Tongue (tissue), 1 donor: ENCODE measurements at regions not wholly inside any gene's neighbourhood (a gene's known extent, or its start where the extent isn't known, plus 50 kb on each side); places are given as distances from the start of the nearest gene placed in this dataset.
"Not testable (repeated sequence)": the region's sequence is repeated elsewhere in the genome, so short reads cannot be mapped to it uniquely, and the experiment has no call there.

Experiments
- DNase-seq: peaks from one replicate; pipeline ENCODE4 v3.0.0-alpha.2; 2015

DNA sequence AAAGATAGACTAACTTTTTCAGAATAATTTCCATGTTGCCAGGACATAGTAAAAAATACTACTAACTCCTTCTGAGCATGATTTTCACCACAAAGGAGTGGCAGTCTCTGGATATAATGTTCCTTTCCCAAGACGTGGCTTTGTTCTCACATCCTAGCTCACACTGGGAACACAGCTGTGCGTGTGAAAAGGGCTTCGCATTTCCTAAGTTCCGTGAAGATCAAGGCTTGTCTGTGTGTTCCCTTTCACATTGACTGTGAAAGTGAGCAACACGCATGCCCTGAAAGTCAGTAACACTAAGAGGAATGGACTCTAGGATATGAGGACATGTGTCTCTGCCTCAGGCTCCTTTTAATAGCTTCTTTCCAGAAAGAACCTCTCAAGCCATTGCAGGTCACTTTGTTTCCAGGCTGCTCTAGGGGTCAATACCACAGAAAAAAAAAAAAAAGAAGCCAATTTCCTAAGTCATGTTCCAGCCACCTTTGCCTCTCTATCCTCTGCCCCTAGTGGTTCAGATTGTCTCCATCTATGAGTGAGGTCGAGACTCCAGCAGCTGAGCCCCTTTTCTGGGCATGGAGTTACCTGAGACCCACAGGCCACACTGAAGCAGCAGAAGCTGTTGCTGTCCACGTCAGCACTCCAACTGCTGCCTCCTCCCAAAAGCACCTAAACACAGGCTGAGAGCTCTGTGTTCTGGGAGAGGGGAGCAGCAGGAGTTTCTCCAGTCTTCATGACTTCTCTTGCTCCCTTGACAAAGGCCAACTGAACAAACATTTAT lies 355.9 kb downstream of the RSL24D1 start:
- peak; percentile 5 for DNase-seq

DNA sequence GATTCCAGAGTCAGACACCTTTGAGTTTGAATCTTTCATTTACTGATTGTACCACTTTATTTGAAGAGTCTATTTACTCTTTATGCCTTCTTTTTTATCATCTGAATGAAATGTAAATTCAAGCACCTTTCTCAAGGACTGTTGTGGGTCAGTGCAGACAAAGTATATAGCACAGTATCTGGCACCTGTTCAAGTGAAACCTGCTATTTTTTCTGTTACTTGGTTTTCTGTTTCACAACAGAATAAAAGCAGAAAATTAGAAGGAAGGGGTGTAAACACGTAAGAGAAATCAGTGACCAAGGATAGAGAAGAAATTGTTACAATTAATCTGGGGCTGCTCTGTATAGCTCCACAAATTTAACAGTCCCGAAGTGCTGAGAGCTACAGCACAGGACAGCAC lies 357.4 kb downstream of the RSL24D1 start:
- no peak for DNase-seq

DNA sequence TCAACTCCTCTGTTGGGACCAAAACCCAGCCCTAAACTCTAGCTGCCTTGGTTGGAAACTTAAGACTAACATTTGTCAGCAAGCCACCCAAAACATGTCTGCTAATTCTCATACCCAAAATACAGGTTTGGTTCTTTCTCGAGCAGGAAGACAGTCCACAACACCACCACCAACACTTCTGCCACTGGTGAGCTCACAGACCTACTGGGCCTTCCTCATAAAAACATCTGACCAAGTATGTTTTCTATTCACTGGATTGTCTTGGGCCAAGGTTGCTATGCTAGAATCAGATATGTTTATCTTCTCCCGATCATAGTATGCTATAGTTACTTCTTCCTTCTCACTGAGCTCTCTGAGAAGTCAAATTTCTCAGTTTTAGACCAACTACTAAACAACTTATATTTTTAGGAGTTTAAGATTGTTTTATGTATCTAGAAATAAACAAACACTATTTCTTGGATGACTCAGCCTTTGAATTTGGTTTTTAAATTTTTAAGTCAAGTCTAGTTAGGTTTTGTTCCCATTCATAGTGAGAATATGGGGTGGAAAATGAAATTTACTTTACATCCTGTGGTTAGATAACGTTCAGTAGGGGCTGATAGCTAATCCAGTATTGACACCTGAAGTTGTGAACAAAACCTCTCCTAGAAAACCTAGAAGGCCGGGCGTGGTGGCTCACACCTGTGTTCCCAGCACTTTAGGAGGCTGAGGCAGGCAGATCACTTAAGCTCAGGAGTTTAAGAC lies 360.5 kb downstream of the RSL24D1 start:
- DNase-seq = no peak

DNA sequence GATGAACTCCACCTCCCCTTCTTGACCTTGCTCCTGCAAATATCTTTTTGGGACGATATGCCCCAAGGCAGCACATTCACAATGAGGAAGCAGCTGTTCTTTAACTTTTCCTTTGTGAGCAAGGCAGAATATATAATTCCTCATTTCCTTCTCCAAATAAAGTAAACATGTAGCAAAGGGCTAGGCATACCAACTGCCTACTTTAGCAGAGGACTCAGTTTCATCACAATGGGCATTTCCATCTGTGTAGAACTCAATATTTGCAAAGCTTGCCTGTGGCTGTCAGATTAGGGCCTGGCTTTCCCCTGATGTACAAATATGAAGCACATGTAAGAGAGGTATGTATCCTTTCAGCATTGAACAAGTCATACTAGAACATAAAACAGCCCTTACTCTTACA lies 366.9 kb downstream of the RSL24D1 start:
- DNase-seq = no peak

DNA sequence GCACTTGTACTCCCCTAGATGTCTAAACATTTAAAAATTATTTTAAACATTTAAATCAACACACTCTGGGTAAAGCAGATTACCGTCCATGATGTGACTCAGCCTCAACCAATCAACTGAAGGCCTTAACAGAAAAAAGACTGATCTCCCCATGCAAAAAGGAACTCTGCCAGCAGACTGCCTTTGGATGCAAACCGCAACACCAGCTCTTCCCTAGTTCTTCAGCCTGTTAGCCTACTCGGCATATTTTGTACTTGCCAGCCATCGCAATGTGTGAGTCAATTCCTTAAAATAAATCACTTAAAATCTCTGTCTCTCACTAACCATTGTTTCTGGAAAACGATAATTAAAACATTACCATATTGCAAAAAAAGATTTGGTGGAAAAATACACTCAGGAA lies 375.9 kb downstream of the RSL24D1 start:
- no peak for DNase-seq

DNA sequence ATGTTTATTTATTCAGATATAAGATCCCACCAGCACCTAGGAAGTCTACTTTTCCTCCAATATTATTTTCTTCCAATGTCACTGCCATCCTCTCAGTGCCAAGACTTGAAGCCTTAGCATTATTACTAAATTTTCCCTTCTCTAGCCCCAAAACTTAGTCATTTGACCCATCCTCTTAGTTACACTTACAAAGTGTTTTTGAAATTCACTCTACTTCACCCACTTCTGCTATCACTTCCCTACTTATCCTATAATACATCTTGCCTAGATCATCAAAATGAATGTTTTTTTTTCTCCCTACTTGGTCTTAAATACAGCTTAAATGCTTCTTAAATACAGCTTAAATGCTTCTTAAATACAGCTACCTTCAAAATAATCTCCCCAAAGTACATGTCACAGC lies 376.6 kb downstream of the RSL24D1 start:
- DNase-seq = no peak

DNA sequence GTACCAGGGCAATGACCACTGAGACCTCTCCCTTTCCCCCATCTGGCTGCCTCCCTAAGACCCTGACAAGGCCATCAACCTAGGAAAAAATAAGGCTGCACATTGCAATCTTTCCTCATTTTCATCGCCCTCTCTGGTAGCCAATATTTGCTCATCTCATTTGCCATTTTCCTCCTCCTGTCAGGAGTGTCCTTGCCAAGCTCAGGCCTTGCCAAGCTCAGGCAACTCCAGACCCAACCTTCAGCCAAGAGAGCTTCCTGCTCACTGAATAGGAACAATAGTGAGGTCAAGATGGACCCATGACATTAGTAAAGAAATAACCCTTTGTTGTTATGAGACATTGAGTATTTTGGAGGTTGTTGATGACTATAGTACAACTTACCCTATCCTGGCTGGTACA lies 380.3 kb downstream of the RSL24D1 start:
- DNase-seq = no peak

DNA sequence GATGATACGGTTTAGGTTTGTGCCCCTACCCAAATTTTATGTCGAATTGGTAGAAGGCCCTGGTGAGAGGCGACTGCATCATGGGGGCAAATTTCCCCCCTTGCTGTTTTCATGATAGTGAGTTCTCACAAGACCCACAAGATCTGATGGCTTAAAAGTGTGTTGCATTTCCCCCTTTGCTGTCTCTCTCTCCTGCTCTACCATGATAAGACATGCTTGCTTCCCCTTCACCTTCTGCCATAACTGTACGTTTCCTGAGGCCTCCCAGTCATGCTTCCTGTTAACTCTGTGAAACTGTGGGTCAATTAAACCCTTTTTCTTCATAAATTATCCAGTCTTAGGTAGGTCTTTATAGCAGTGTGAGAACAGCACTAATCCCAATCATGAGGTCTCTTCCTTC lies 381.2 kb downstream of the RSL24D1 start:
- DNase-seq = no peak

DNA sequence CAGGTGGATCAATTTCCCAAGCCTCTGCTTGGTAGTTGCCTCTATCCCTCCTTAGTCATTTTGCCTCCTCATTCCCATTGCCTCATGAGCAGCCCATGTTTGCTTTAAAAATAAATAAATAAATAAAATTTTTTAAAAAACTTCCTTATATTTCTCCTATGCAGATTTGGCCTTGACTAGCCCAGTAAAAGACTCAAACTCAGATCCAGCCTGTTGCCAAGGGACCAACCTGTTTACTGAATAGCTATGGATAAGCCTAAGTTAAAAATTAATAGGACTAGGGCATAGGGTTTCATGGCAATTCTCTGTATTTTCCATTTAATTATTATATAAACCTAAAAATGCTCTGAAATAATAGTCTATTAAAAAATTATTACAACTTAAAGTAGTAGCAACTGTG lies 384.4 kb downstream of the RSL24D1 start:
- DNase-seq = no peak

DNA sequence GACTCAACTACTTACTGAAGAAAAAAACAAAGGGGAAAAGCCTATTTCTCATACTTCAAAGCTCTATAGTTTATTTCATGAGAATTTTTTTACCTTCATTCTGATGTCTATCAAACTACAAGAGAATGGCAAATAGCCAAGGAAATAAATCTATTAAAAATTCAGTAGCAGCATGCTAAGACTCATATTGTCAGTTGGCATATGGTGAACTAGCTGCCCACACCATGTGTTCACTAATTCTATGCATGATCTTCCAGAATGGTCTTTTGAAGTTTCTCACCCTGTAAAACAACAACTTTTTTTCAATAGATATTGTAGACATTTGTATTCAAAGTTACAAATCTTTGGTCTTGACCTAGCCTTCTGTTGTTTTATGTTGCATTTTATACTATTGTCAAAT lies 386.2 kb downstream of the RSL24D1 start:
- DNase-seq = no peak

DNA sequence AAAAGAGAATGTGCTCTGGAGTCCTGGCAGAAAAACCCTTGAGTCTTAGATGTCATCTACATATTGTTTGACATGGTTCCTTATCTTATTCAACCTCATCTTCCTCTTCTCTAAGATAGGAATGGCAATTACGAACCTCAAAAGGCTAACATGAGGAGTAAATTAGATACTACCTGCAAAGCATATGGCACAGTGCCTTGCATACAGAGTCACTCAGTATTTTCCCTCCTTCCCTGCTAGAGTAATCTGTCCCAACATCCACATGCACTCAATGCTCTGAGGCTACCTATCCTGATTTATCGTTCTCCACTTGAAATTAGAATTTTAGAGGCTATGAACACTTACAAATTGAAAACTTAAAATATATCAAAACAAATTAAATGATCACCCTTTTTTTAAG lies 386.7 kb downstream of the RSL24D1 start:
- DNase-seq = no peak

DNA sequence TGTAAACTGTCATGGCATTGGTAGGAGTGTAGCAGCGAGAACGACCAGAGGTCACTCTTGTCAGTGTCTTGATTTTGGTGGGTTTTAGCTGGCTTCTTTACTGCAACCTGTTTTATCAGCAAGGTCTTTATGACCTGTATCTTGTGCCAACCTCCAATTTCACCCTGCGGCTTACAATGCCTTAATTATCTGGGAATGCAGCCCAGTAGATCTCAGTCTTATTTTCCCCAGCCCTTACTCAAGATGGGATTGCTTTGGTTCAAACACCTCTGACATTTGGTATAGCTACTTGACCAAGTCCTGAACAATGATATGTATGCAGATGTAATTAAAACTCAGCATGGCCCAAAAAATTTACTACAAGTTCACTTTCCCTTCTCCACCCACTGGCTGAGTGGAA lies 388.4 kb downstream of the RSL24D1 start:
- no peak for DNase-seq

DNA sequence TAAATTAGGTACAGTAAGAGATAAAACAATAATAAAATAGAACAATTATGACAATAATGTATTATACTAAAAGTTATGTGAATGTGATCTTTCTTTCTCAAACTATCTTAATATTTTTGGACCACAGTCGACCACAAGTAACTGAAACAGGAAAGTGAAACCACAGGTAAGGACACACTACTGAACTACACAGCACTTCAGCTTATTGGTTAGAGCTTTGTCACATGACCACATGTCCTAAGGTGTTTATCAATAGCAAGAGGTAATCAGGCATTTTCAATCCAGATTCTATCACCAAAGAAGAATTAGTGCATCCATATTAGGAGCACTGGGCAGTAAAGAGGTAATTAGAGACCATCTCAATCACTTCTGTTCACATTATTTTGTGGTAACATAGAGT lies 392.8 kb downstream of the RSL24D1 start:
- no peak for DNase-seq

DNA sequence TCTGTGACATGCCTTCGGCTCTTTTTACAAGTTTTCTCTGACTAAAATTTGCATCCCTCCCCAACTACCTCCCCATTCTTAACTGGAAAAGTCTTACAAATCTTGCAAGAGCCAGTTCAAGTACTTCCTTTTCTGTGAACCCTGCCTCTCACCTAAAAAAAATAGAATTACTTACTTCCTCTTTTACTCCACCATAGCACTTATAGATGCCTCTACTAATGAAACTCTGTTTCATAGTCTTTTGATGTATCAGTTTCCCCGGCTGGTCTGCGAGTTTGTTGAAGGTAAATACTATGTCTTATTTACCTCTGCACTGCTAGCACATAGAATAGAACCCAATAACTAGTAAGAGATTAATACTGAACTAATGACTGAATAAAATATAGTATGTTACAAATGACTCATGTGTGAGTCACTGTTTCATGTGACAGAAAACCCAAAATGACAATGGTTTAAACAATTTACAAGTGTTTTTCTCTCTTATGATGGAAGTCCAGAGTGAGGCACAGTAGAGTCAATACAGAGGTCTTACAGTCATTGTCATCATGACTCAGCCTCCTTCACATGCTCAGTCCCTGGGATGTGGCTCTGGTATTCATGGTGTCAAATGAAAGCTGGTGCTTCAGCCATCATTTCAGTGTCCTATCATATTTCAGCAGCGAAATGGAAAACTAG lies 393.5 kb downstream of the RSL24D1 start:
- no peak for DNase-seq

DNA sequence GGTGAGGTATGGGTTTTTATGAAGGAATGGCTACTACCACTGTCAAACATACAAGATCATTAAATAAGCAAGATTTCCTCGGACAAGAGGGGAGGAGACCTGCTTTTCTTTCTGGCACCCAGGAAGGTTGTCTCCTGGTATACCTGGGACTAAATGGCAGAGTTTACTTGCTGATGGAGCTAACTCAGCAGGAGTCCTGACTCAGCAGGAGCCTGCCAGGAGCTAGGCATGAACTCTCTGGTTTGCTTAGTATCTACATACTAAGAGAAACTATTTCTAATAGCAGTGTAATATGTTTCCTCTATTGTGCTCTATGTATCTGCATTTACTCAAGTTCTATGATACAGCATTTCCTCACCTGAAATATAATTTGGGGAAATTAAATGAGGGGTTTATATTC lies 404.2 kb downstream of the RSL24D1 start:
- no peak for DNase-seq

DNA sequence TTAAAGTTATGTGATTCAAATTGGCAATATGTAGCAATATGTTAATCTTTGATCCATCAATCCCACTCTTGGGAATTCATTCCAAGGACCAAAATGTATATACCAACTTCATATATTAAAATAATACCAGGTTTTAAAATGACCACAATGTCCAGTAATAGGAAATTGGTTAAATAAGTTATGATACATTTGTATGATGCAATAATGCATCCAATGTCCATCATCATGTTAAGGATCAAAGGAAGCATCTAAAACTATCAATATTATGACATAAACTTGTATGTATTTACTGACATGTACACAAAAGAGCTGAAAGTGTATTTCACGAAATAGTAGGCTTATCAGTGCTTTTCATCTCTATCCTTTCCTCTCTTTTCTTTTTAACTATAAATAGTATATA lies 406.0 kb downstream of the RSL24D1 start:
- DNase-seq = no peak

DNA sequence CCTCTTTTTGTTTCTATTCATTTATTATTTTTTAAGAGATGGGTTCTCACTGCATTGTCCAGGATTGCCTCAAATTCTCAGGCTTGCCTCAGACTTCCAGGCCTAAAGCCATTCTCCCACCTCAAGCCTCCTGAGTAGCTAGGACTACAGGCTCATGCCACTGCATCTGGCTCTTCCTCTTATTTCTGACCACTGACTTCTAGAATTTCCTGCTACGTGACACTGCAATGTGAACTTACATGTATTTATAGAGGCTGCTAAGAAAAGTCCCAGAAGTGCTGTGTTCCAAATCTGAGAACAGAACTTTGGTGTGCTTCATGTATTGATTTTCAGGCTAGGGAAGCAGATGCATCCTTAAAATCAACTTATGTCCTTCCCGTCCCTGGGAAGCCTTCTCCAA lies 407.4 kb downstream of the RSL24D1 start:
- DNase-seq = peak; percentile 12

DNA sequence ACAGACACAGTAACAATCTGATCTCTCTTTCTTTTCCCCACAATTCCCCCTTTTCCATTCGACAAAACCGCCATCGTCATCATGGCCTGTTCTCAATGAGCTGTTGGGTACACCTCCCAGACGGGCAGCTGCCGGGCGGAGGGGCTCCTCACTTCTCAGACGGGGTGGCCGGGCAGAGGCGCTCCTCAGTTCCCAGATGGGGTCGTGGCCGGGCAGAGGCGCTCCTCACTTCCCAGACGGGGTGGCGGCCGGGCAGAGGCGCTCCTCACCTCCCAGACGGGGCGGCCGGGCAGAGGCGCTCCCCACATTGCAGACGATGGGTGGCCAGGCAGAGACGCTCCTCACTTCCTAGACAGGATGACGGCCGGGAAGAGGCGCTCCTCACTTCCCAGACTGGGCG lies 415.5 kb downstream of the RSL24D1 start:
- not testable (repeated sequence) for DNase-seq

DNA sequence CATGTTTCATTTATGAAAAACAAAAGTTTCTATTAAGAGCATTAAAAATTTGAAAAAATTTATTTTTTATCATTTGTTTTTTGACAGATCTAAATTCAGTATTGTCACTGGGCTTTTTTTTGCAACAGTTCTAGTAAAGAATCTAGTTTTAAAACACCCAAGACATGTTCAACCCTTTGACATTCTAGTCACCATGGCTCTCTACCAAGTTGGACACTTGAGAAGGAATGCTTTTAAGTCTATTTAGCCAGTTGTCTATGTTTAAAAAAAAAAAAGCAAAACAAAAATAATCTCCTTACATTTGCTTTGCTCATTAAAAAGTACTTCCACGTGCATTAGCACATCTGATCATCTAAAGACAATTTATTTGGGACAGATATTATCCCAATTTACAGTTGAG lies 417.5 kb downstream of the RSL24D1 start:
- DNase-seq = no peak

DNA sequence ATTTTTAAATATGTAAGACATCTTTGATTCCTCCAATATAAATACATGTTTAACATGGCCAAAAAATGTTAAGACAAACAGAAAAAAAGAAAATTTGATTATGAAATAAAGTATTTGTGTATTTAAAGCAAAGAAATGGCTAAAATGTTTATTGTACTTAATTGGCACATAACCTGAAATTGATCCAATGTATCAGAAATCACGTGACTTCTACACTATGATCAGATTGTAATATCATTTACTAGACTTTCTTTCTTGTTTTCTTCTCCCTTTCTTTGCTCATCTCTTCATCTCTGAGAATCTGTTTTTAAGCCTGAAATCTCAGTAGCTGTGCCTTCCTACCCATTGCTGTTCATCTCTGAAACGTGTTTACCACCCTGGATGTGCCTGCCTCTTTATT lies 420.3 kb downstream of the RSL24D1 start:
- no peak for DNase-seq

DNA sequence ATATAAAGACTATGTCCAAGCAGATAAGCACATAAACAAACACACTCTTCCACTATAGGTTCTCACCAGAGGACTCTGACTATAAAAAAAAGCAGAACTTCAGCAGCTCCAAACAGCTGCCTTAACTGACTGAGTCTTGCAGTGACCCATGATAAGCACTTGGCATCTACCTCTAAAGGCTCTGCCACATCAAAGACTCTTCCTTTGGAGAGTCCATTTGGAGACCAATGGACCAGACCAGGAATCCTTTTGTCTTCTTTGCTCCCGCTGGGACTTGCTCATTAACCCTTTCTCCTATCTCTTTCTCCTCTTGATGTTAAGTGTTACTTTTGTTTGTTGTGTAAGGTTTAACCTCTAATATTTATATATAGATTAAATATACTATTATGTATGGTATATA lies 424.1 kb downstream of the RSL24D1 start:
- DNase-seq = no peak

DNA sequence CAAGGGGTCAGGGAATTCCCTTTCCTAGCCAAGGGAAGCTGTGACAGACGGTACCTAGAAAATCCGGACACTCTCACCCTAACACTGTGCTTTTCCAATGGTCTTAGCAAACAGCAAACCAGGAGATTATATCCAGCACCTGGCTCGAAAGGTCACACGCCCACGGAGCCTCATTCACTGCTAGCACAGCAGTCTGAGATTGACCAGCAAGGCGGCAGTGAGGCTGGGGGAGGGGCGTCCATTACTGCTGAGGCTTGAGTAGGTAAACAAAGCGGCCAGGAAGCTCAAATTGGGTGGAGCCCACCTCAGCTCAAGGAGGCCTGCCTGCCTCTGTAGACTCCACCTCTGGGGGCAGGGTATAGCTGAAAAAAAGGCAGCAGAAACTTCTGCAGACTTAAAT lies 447.3 kb downstream of the RSL24D1 start:
- not testable (repeated sequence) for DNase-seq

DNA sequence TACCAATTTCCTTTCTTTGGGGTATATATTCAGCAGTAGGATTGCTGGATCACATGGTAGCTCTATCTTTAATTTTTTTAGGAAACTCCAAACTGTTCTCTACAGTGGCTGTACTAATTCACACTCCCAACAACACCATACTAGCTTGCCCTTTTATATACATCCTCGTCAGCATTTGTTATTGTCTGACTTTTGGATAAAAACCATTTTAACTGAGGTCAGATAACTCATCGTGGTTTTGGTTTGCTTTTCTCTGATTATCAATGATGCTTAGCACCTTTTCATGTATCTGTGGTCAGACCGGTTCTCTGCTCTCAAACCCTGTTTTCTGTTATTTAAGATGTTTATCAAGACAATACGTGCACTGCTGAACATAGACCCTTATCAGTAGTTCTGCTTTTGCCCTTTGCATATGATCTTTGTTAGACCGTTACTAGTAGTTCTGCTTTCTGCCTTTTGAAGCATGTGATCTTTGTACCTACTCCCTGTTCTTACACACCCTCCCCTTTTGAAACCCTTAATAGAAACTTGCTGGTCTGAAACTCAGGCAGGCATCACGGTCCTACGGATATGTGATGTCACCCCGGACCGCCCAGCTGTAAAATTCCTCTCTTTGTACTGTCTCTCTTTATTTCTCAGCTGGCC lies 474.3 kb downstream of the RSL24D1 start:
- no peak for DNase-seq
